ENCODE measurements at regions not wholly inside any gene's neighbourhood (a gene's known extent, or its start where the extent isn't known, plus 50 kb on each side); places are given as distances from the start of the nearest gene placed in this dataset.
"Not testable (repeated sequence)": the region's sequence is repeated elsewhere in the genome, so short reads cannot be mapped to it uniquely, and the experiment has no call there.

- CTCF ChIA-PET = no interaction called here
- Mint-ChIP-seq H3K4me3 (no peak overlapping the region), H3K27ac (no peak overlapping the region), H3K36me3 (ENCODE audit: low read depth) (no peaks in the 10 kb centered on the region), H3K9me3 (no peaks in the 10 kb centered on the region), H3K4me1 (no peaks in the 10 kb centered on the region), H3K27me3 (no peaks in the 10 kb centered on the region)
- no peak for DNase-seq
- POLR2A ChIA-PET = no interaction called here
Measured at GRCh38 chr6:68575765-68576439, 59.2 kb upstream of the ADGRB3 start.

GRCh38 chr6:68572975-68573374 lies 62.1 kb upstream of the ADGRB3 start:
- peaks cover 2% of the 10 kb centered on the region for H3K9me3 Mint-ChIP-seq
- POLR2A ChIA-PET = no interaction called here
- CTCF ChIA-PET = no interaction called here
- no peaks in the 10 kb centered on the region for H3K4me1 Mint-ChIP-seq
- DNase-seq = no peak
- H3K27ac Mint-ChIP-seq = no peak overlapping the region
- no peak overlapping the region for H3K4me3 Mint-ChIP-seq
- H3K36me3 Mint-ChIP-seq (ENCODE audit: low read depth) = no peaks in the 10 kb centered on the region
- H3K27me3 Mint-ChIP-seq = no peaks in the 10 kb centered on the region

GRCh38 chr6:68572525-68572924 lies 62.6 kb upstream of the ADGRB3 start:
- peak; percentile 17 for DNase-seq
- Mint-ChIP-seq H3K4me3 (no peak overlapping the region), H3K27ac (no peak overlapping the region), H3K9me3 (peaks cover 5% of the 10 kb centered on the region), H3K27me3 (no peaks in the 10 kb centered on the region), H3K4me1 (no peaks in the 10 kb centered on the region), H3K36me3 (ENCODE audit: low read depth) (no peaks in the 10 kb centered on the region)
- ChIA-PET POLR2A (no interaction called here), CTCF (no interaction called here)

- ChIA-PET POLR2A (no interaction called here), CTCF (no interaction called here)
- H3K27me3 Mint-ChIP-seq = no peaks in the 10 kb centered on the region
- H3K27ac Mint-ChIP-seq = no peak overlapping the region
- no peak overlapping the region for H3K4me3 Mint-ChIP-seq
- H3K36me3 Mint-ChIP-seq (ENCODE audit: low read depth) = no peaks in the 10 kb centered on the region
- H3K9me3 Mint-ChIP-seq = no peaks in the 10 kb centered on the region
- H3K4me1 Mint-ChIP-seq = no peaks in the 10 kb centered on the region
- no peak for DNase-seq
Measured at GRCh38 chr6:68559716-68560115, 75.4 kb upstream of the ADGRB3 start.

GRCh38 chr6:68559070-68559469 lies 76.0 kb upstream of the ADGRB3 start:
- no peak for DNase-seq
- no peaks in the 10 kb centered on the region for H3K4me1 Mint-ChIP-seq
- H3K36me3 Mint-ChIP-seq (ENCODE audit: low read depth) = no peaks in the 10 kb centered on the region
- no peaks in the 10 kb centered on the region for H3K27me3 Mint-ChIP-seq
- no peak overlapping the region for H3K4me3 Mint-ChIP-seq
- ChIA-PET POLR2A (no interaction called here), CTCF (no interaction called here)
- H3K27ac Mint-ChIP-seq = no peak overlapping the region
- H3K9me3 Mint-ChIP-seq = no peaks in the 10 kb centered on the region

GRCh38 chr6:68546620-68547019 lies 88.5 kb upstream of the ADGRB3 start:
- no peaks in the 10 kb centered on the region for H3K36me3 Mint-ChIP-seq (ENCODE audit: low read depth)
- ChIA-PET POLR2A (no interaction called here), CTCF (no interaction called here)
- DNase-seq = no peak
- no peak overlapping the region for H3K4me3 Mint-ChIP-seq
- H3K27ac Mint-ChIP-seq = no peak overlapping the region
- no peaks in the 10 kb centered on the region for H3K4me1 Mint-ChIP-seq
- H3K9me3 Mint-ChIP-seq = peaks cover 7% of the 10 kb centered on the region
- no peaks in the 10 kb centered on the region for H3K27me3 Mint-ChIP-seq

- no peaks in the 10 kb centered on the region for H3K36me3 Mint-ChIP-seq (ENCODE audit: low read depth)
- H3K9me3 Mint-ChIP-seq = peaks cover 5% of the 10 kb centered on the region
- ChIA-PET CTCF (no interaction called here), POLR2A (no interaction called here)
- no peak for DNase-seq
- no peak overlapping the region for H3K27ac Mint-ChIP-seq
- H3K4me3 Mint-ChIP-seq = no peak overlapping the region
- no peaks in the 10 kb centered on the region for H3K4me1 Mint-ChIP-seq
- no peaks in the 10 kb centered on the region for H3K27me3 Mint-ChIP-seq
Measured at GRCh38 chr6:68544450-68544849, 90.6 kb upstream of the ADGRB3 start.

- Mint-ChIP-seq H3K4me3 (no peak overlapping the region), H3K27me3 (no peaks in the 10 kb centered on the region), H3K4me1 (no peaks in the 10 kb centered on the region), H3K27ac (no peak overlapping the region), H3K36me3 (ENCODE audit: low read depth) (no peaks in the 10 kb centered on the region), H3K9me3 (peaks cover 2% of the 10 kb centered on the region)
- ChIA-PET CTCF (no interaction called here), POLR2A (no interaction called here)
- DNase-seq = no peak
Measured at GRCh38 chr6:68533339-68533795, 101.7 kb upstream of the ADGRB3 start.

GRCh38 chr6:68527691-68528090 lies 107.4 kb upstream of the ADGRB3 start:
- no peak overlapping the region for H3K4me3 Mint-ChIP-seq
- ChIA-PET CTCF (no interaction called here), POLR2A (no interaction called here)
- H3K9me3 Mint-ChIP-seq = peaks cover 2% of the 10 kb centered on the region
- no peaks in the 10 kb centered on the region for H3K27me3 Mint-ChIP-seq
- no peak for DNase-seq
- H3K4me1 Mint-ChIP-seq = no peaks in the 10 kb centered on the region
- H3K36me3 Mint-ChIP-seq (ENCODE audit: low read depth) = no peaks in the 10 kb centered on the region
- H3K27ac Mint-ChIP-seq = no peak overlapping the region

- Mint-ChIP-seq H3K27me3 (no peaks in the 10 kb centered on the region), H3K4me3 (no peak overlapping the region), H3K27ac (no peak overlapping the region), H3K9me3 (peaks cover 4% of the 10 kb centered on the region), H3K4me1 (no peaks in the 10 kb centered on the region), H3K36me3 (ENCODE audit: low read depth) (no peaks in the 10 kb centered on the region)
- ChIA-PET CTCF (no interaction called here), POLR2A (no interaction called here)
- DNase-seq = no peak
Measured at GRCh38 chr6:68506911-68507310, 128.2 kb upstream of the ADGRB3 start.

- Mint-ChIP-seq H3K4me1 (no peaks in the 10 kb centered on the region), H3K9me3 (peaks cover 7% of the 10 kb centered on the region), H3K36me3 (ENCODE audit: low read depth) (no peaks in the 10 kb centered on the region), H3K27me3 (no peaks in the 10 kb centered on the region), H3K4me3 (no peak overlapping the region), H3K27ac (no peak overlapping the region)
- ChIA-PET CTCF (no interaction called here), POLR2A (no interaction called here)
- no peak for DNase-seq
Measured at GRCh38 chr6:68502946-68503345, 132.1 kb upstream of the ADGRB3 start.

GRCh38 chr6:68497927-68498326 lies 137.2 kb upstream of the ADGRB3 start:
- H3K36me3 Mint-ChIP-seq (ENCODE audit: low read depth) = no peaks in the 10 kb centered on the region
- ChIA-PET CTCF (no interaction called here), POLR2A (no interaction called here)
- no peaks in the 10 kb centered on the region for H3K27me3 Mint-ChIP-seq
- H3K9me3 Mint-ChIP-seq = peaks cover 3% of the 10 kb centered on the region
- no peak overlapping the region for H3K4me3 Mint-ChIP-seq
- no peak for DNase-seq
- H3K4me1 Mint-ChIP-seq = no peaks in the 10 kb centered on the region
- no peak overlapping the region for H3K27ac Mint-ChIP-seq

GRCh38 chr6:68494880-68495279 lies 140.2 kb upstream of the ADGRB3 start:
- H3K9me3 Mint-ChIP-seq; H3K4me1 Mint-ChIP-seq; H3K36me3 Mint-ChIP-seq (ENCODE audit: low read depth); H3K27ac Mint-ChIP-seq; DNase-seq; CTCF ChIA-PET; H3K4me3 Mint-ChIP-seq; POLR2A ChIA-PET; H3K27me3 Mint-ChIP-seq: not testable (repeated sequence)

GRCh38 chr6:68476611-68477010 lies 158.5 kb upstream of the ADGRB3 start:
- no peak overlapping the region for H3K4me3 Mint-ChIP-seq
- no peaks in the 10 kb centered on the region for H3K36me3 Mint-ChIP-seq (ENCODE audit: low read depth)
- no peaks in the 10 kb centered on the region for H3K27me3 Mint-ChIP-seq
- H3K27ac Mint-ChIP-seq = no peak overlapping the region
- H3K4me1 Mint-ChIP-seq = no peaks in the 10 kb centered on the region
- POLR2A ChIA-PET = no interaction called here
- no peak for DNase-seq
- H3K9me3 Mint-ChIP-seq = peaks cover 3% of the 10 kb centered on the region
- CTCF ChIA-PET = no interaction called here
